ENCODE measurements at regions not wholly inside any gene's neighbourhood (a gene's known extent, or its start where the extent isn't known, plus 50 kb on each side); places are given as distances from the start of the nearest gene placed in this dataset.
A peak's percentile ranks its signal among the peaks of the same experiment; 100 is the strongest.

DNA sequence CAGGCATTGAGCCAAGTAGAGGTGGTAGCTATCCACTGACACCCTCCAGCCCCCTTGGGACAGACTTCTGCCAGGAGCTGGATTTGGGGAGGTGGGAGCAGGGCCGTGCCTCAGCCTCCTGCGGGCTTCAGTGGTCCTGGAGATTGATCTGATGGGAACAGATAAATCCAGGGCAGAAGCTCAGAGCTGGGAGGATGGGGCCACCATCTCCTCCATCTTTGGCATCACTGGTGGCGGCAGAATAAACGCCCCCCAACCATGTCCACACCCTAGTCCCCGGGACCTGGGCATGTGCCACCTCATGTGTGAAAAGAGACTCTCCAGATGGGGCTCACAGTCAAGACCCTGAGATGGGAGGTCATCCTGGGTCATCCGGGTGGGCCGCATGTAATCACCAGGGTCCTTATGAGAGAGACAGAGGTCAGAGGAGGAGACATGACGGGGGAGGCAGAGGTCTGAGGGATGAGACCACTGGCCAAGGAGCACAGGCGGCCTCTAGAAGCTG, 209.6 kb upstream of the RTL1 start:
- no peaks in the 10 kb centered on the region for H3K36me3 ChIP-seq
- H3K9me3 ChIP-seq: no peaks in the 10 kb centered on the region
- ATAC-seq: no peak
- TF ChIP-seq POLR2A (IDR thresholded peaks at IDR 0.05): no peak
- TF ChIP-seq, protein P1, sequence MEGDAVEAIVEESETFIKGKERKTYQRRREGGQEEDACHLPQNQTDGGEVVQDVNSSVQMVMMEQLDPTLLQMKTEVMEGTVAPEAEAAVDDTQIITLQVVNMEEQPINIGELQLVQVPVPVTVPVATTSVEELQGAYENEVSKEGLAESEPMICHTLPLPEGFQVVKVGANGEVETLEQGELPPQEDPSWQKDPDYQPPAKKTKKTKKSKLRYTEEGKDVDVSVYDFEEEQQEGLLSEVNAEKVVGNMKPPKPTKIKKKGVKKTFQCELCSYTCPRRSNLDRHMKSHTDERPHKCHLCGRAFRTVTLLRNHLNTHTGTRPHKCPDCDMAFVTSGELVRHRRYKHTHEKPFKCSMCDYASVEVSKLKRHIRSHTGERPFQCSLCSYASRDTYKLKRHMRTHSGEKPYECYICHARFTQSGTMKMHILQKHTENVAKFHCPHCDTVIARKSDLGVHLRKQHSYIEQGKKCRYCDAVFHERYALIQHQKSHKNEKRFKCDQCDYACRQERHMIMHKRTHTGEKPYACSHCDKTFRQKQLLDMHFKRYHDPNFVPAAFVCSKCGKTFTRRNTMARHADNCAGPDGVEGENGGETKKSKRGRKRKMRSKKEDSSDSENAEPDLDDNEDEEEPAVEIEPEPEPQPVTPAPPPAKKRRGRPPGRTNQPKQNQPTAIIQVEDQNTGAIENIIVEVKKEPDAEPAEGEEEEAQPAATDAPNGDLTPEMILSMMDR (IDR thresholded peaks at IDR 0.05): no peak
- H3K4me3 ChIP-seq: no peak overlapping the region
- H3K27ac ChIP-seq: no peak overlapping the region
- H3K27me3 ChIP-seq: no peaks in the 10 kb centered on the region
- DNase-seq: peak in 1 of 3 donors; percentile 18
- intact Hi-C loops (cut with DNase I): no loop called here
- 60% methylated on average over 2 of the region's 9 CpGs for WGBS (ENCODE audit: insufficient coverage, low coverage, low lambda C conversion rate, missing lambda C conversion rate)
- no peaks in the 10 kb centered on the region for H3K4me1 ChIP-seq

DNA sequence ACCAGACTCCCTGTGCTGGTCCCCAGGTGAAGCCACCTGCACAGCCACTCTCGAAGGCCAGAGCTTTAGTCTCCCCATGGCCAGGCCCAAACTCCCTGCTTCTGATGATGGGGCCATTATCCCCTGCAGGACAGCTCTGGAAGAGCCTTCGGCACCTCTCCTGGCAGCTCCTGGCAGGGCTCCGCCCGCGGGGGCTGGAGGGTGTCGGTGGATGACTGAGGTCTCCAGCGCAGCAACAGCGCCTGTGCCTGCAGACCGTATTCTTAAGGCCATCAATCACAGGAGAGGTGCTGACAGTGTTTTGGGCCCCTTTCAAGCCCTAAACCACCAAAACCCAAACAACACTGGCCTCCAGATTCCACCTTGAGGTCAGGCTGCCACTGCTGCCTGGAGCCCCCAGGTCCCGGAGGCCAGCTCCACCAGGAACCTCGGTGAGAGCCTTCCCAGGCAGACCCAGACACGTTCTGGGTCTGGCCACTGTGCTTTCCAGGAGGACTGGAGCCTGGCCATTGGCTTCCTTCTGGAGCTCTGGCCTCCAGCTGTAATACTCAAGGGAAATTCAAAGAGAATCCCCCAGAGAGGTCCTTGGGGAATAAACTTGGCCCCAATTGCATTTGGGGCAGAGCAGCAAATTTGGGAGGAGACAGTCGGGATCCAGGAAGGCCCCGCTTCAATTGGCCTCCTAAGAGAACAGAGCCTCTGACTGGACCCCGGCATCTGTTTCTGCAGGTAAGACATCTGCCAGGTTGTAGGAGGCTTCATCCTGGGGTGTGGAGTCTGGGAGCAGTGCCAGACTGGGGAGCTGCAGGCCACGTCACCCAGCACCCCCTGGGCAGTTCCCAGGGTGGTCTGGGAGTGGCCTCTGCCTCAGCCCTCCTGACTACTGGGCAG, 210.6 kb upstream of the RTL1 start:
- TF ChIP-seq, protein P1 (IDR thresholded peaks at IDR 0.05): no peak
- no peak for TF ChIP-seq POLR2A (IDR thresholded peaks at IDR 0.05)
- WGBS (ENCODE audit: insufficient coverage, low coverage, low lambda C conversion rate, missing lambda C conversion rate): no CpG with 5 or more reads among the region's 16 CpGs
- DNase-seq: peak in 1 of 3 donors; percentile 30

DNA sequence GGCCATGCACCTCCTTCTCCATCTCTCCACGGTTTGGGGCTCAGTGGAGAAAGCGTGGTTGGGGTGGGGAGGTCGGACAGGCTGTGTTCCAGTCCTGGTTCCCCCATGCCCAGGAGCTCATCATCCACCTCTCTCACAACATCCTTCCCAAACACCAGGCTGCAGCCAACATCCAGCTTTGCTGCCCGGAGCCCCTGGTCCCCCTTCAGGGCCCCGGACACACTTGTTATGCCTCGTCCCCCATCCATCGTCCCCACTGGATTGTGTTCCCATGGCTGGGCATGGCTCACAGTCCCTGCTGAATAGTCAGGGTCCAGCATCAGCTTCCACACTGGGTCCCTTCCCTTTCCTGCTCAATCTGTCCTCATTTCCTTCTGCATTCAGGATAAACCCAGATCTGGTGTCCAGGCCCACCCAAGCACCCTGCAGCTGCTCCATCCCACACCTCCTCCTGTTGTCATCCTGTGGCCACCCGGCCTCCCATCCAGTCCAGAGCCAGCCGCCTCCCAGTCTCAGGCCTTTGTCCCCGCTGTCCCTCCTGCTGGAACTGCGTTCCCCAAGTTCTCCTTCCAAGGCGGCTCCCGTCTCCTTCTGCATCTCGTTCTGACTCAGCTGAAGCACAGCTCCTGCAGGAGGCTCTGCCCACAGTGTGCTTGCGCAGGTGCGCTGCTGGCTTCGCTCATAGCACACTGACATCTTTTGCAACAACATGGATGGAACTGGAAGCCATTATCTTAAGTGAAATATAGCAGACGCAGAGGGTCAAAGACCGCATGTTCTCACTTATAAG, 211.4 kb upstream of the RTL1 start:
- DNase-seq: peak in 1 of 3 donors; percentile 34
- Histone ChIP-seq H3K4me3 (no peak overlapping the region), H3K27ac (no peak overlapping the region), H3K4me1 (no peaks in the 10 kb centered on the region), H3K36me3 (no peaks in the 10 kb centered on the region), H3K9me3 (no peaks in the 10 kb centered on the region), H3K27me3 (no peaks in the 10 kb centered on the region)
- intact Hi-C loops (cut with DNase I): no loop called here
- TF ChIP-seq, protein P1 (IDR thresholded peaks at IDR 0.05): no peak
- TF ChIP-seq POLR2A (IDR thresholded peaks at IDR 0.05): no peak
- no peak for ATAC-seq
- WGBS (ENCODE audit: insufficient coverage, low coverage, low lambda C conversion rate, missing lambda C conversion rate): 90% methylated on average over 10 of the region's 19 CpGs

More for the DNA sequence above, 210.6 kb upstream of the RTL1 start:
- Histone ChIP-seq H3K27ac (no peak overlapping the region), H3K9me3 (no peaks in the 10 kb centered on the region), H3K4me1 (no peaks in the 10 kb centered on the region), H3K36me3 (no peaks in the 10 kb centered on the region), H3K27me3 (no peaks in the 10 kb centered on the region), H3K4me3 (no peak overlapping the region)
- no peak for ATAC-seq
- intact Hi-C loops (cut with DNase I): no loop called here

DNA sequence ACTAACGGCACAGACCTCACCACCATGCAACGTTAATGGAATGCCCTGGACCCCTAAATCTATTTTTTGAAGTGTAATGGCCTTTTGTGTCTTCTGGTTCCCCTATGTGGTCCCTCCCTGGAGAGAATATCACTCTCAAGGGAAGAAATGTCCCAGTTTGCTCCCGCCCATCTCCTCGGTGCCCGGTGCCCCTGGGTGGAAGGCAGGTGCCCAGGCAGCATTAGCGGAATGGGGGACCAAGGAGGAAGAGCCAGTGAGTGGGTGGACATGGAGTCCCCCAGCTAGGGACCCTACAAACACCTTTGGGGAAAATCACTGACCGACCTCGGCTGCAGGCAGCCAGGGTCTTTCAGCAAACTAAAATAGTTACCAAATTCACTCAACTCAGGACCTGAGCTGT, 212.1 kb upstream of the RTL1 start:
- DNase-seq (no peak), ATAC-seq (no peak)
- Histone ChIP-seq H3K27me3 (no peaks in the 10 kb centered on the region), H3K4me1 (no peaks in the 10 kb centered on the region), H3K36me3 (no peaks in the 10 kb centered on the region), H3K4me3 (no peak overlapping the region), H3K9me3 (no peaks in the 10 kb centered on the region), H3K27ac (no peak overlapping the region)
- 82% methylated on average over 8 of the region's 8 CpGs for WGBS (ENCODE audit: insufficient coverage, low coverage, low lambda C conversion rate, missing lambda C conversion rate)
- intact Hi-C loops (cut with DNase I): no loop called here
- TF ChIP-seq, protein P1 (IDR thresholded peaks at IDR 0.05): no peak
- TF ChIP-seq POLR2A (IDR thresholded peaks at IDR 0.05): no peak

All from right lobe of liver (tissue), 6 donors.